ENCODE measurements at regions not wholly inside any gene's neighbourhood (a gene's known extent, or its start where the extent isn't known, plus 50 kb on each side); places are given as distances from the start of the nearest gene placed in this dataset.

GRCh38 chrX:146259207-146259606, 441.6 kb downstream of the SLITRK2 start:
- FAIRE-seq (no peak), DNase-seq (ENCODE audit: low read depth in 1 of 2, low spot score in 2 of 2) (no peak)
- Histone ChIP-seq H3K79me2 (ENCODE audit: control insufficient read depth in 1 of 2, insufficient read depth in 2 of 2, low read length in 2 of 2) (no peaks in the 10 kb centered on the region), H3K4me1 (replicated peaks in 1 of 4; ENCODE audit: control insufficient read depth in 3 of 4, insufficient read depth in 4 of 4, low read length in 3 of 4) (no peaks in the 10 kb centered on the region), H2BK20ac (ENCODE audit: low read length) (no peak overlapping the region), H3K27me3 (replicated peaks in 1 of 4; ENCODE audit: control insufficient read depth in 3 of 4, extremely low read depth in 1 of 4, insufficient read depth in 3 of 4, low read length in 3 of 4) (no peaks in the 10 kb centered on the region), H3K14ac (ENCODE audit: insufficient read length) (no peak overlapping the region), H3K4ac (replicated peaks; ENCODE audit: insufficient read length, low read depth, low read length) (no peak overlapping the region), H3K4me2 (ENCODE audit: insufficient read depth in 1 of 2, low read depth in 2 of 2, low read length in 2 of 2) (no peak overlapping the region), H2AK5ac (ENCODE audit: low read depth, low read length) (no peak overlapping the region), H4K8ac (ENCODE audit: extremely low read depth, insufficient read depth, low read length) (no peak overlapping the region), H4K91ac (replicated peaks; ENCODE audit: insufficient read length, low read length) (no peak overlapping the region), H2AFZ (ENCODE audit: low read length) (no peak overlapping the region), H3K56ac (replicated peaks; ENCODE audit: insufficient read length, low read depth, low read length) (no peak overlapping the region), H3K4me3 (ENCODE audit: extremely low read depth in 1 of 4, insufficient read depth in 2 of 4, low read depth in 3 of 4, low read length in 4 of 4) (no peak overlapping the region), H4K20me1 (replicated peaks in 1 of 2; ENCODE audit: control insufficient read depth in 1 of 2, insufficient read depth in 2 of 2, low read length in 2 of 2) (no peaks in the 10 kb centered on the region), H3K23me2 (ENCODE audit: low read depth, low read length) (no peaks in the 10 kb centered on the region), H3K79me1 (ENCODE audit: low read depth, low read length) (no peaks in the 10 kb centered on the region), H3K18ac (ENCODE audit: extremely low read depth, low read length) (no peak overlapping the region), H2BK120ac (replicated peaks; ENCODE audit: low read depth, low read length) (no peak overlapping the region), H3K27ac (ENCODE audit: low read depth, low read length) (no peak overlapping the region), H3K36me3 (ENCODE audit: control insufficient read depth in 2 of 4, insufficient read depth in 4 of 4, low read length in 3 of 4) (no peaks in the 10 kb centered on the region), H2BK5ac (ENCODE audit: low read depth, low read length) (no peak overlapping the region), H4K5ac (ENCODE audit: insufficient read length, low read depth, low read length) (no peak overlapping the region), H3K9ac (replicated peaks in 1 of 4; ENCODE audit: extremely low read depth in 1 of 4, low read depth in 3 of 4, low read length in 3 of 4) (no peak overlapping the region), H2BK12ac (ENCODE audit: low read depth, low read length) (no peak overlapping the region), H3K23ac (ENCODE audit: insufficient read length) (no peak overlapping the region), H2BK15ac (ENCODE audit: low read length) (no peak overlapping the region), H3K9me3 (ENCODE audit: insufficient read depth in 2 of 2, low read depth in 1 of 2, low read length in 1 of 2) (peaks cover 0 to 3% of the 10 kb centered on the region in 2 experiments; a peak in 1 of 4 replicates)
- ChIA-PET CTCF (ENCODE audit: partially characterized antibody) (no interaction called here), POLR2A (ENCODE audit: partially characterized antibody) (no interaction called here)
- 100% methylated on average over 4 of the region's 18 CpGs; no CpG with 5 or more reads in 1 of the 2 experiments for WGBS, 2 experiments (ENCODE audit: extremely low coverage in 1 of 2, insufficient coverage in 1 of 2, insufficient read length in 1 of 2, insufficient replicate concordance in 2 of 2, low coverage in 1 of 2, low lambda C conversion rate in 2 of 2, missing lambda C conversion rate in 1 of 2)
- TF ChIP-seq ATF2 (IDR thresholded peaks at IDR 0.05; ENCODE audit: low read length) (no peak), CHD2 (IDR thresholded peaks at IDR 0.05; ENCODE audit: low read length) (no peak), ATF3 (IDR thresholded peaks at IDR 0.05; ENCODE audit: insufficient read depth, low read depth, low read length) (no peak), BCL11A (IDR thresholded peaks at IDR 0.05; ENCODE audit: low read depth in 2 of 2, low read length in 2 of 2) (no peak), POU5F1 (IDR thresholded peaks at IDR 0.05; ENCODE audit: low read depth, low read length) (no peak), USF2 (IDR thresholded peaks at IDR 0.05; ENCODE audit: low read length) (no peak), CBX8 (IDR thresholded peaks at IDR 0.05; ENCODE audit: borderline replicate concordance, low read depth, low read length) (no peak), JUND (IDR thresholded peaks at IDR 0.05; ENCODE audit: low read length) (no peak), HDAC2 (IDR thresholded peaks at IDR 0.05; ENCODE audit: borderline replicate concordance in 1 of 2, low read depth in 2 of 2, low read length in 2 of 2) (no peak)
